ENCODE measurements at regions not wholly inside any gene's neighbourhood (a gene's known extent, or its start where the extent isn't known, plus 50 kb on each side); places are given as distances from the start of the nearest gene placed in this dataset.

GRCh38 chr11:32204751-32205150, 113.9 kb downstream of the RCN1 start:
- no peak for DNase-seq (ENCODE audit: low spot score)

- peak; percentile 50 for DNase-seq (ENCODE audit: low spot score)
These were observed 119.7 kb downstream of the RCN1 start for GRCh38 chr11:32210556-32210955.

GRCh38 chr11:32213223-32213622, 122.3 kb downstream of the RCN1 start:
- DNase-seq (ENCODE audit: low spot score), result peak; percentile 75

GRCh38 chr11:32215157-32215556, 124.3 kb downstream of the RCN1 start:
- no peak for DNase-seq (ENCODE audit: low spot score)

GRCh38 chr11:32216749-32217148, 125.9 kb downstream of the RCN1 start:
- no peak for DNase-seq (ENCODE audit: low spot score)

GRCh38 chr11:32219320-32219719, 128.4 kb downstream of the RCN1 start:
- no peak for DNase-seq (ENCODE audit: low spot score)

- no peak for DNase-seq (ENCODE audit: low spot score)
These were observed 130.7 kb downstream of the RCN1 start for GRCh38 chr11:32221476-32222032.

GRCh38 chr11:32224580-32224979, 133.7 kb downstream of the RCN1 start:
- DNase-seq (ENCODE audit: low spot score), result no peak

- DNase-seq (ENCODE audit: low spot score), result no peak
These were observed 134.9 kb downstream of the RCN1 start for GRCh38 chr11:32225571-32226285.

- no peak for DNase-seq (ENCODE audit: low spot score)
These were observed 135.6 kb downstream of the RCN1 start for GRCh38 chr11:32226480-32226879.

GRCh38 chr11:32229576-32230240, 138.8 kb downstream of the RCN1 start:
- DNase-seq (ENCODE audit: low spot score), result no peak

- peak; percentile 47 for DNase-seq (ENCODE audit: low spot score)
These were observed 141.1 kb downstream of the RCN1 start for GRCh38 chr11:32231909-32232493.

- DNase-seq (ENCODE audit: low spot score), result no peak
These were observed 141.6 kb downstream of the RCN1 start for GRCh38 chr11:32232516-32232915.

- no peak for DNase-seq (ENCODE audit: low spot score)
These were observed 142.4 kb downstream of the RCN1 start for GRCh38 chr11:32233276-32233675.

GRCh38 chr11:32233928-32234327, 143.1 kb downstream of the RCN1 start:
- DNase-seq (ENCODE audit: low spot score), result no peak

GRCh38 chr11:32244453-32244852, 153.6 kb downstream of the RCN1 start:
- DNase-seq (ENCODE audit: low spot score), result no peak

- no peak for DNase-seq (ENCODE audit: low spot score)
These were observed 162.8 kb downstream of the RCN1 start for GRCh38 chr11:32253706-32254105.

GRCh38 chr11:32255841-32256240, 165.0 kb downstream of the RCN1 start:
- DNase-seq (ENCODE audit: low spot score), result no peak

GRCh38 chr11:32256466-32256865, 165.6 kb downstream of the RCN1 start:
- DNase-seq (ENCODE audit: low spot score), result no peak

GRCh38 chr11:32259641-32260081, 168.8 kb downstream of the RCN1 start:
- no peak for DNase-seq (ENCODE audit: low spot score)

GRCh38 chr11:32262367-32262766, 171.5 kb downstream of the RCN1 start:
- DNase-seq (ENCODE audit: low spot score), result no peak

- DNase-seq (ENCODE audit: low spot score), result no peak
These were observed 169.4 kb downstream of the WT1 start for GRCh38 chr11:32265911-32266310.

GRCh38 chr11:32266601-32267000, 168.7 kb downstream of the WT1 start:
- no peak for DNase-seq (ENCODE audit: low spot score)

Measured in AG08395 (cell line).